Thoracic aorta (tissue), 2 donors: ENCODE measurements at regions not wholly inside any gene's neighbourhood (a gene's known extent, or its start where the extent isn't known, plus 50 kb on each side); places are given as distances from the start of the nearest gene placed in this dataset.

ENCODE experiments used
- ATAC-seq: fragments of 150-250 bp; one replicate; pipeline ENCODE4 v1.8.0; 2017; ENCODE audit warnings: low read depth; ENCODE audit not compliant: insufficient number of reproducible peaks, low FRiP score
- DNase-seq: peaks from one replicate; pipeline ENCODE4 v3.0.0-alpha.2; 2020; ENCODE audit warnings: low spot score
- H3K27ac ChIP-seq, 2 donors: fragments of 200-600 bp; sonication (generic); 1 replicate in 1 of 2; 2 replicates in 1 of 2; pipeline ENCODE4 v1.5.1; 2016; ENCODE audit warnings: mild to moderate bottlenecking in 2 of 2, moderate library complexity in 2 of 2
- H3K27me3 ChIP-seq: fragments of 200-600 bp; sonication (generic); replicated peaks from 2 replicates; pipeline ENCODE4 v1.6.0; 2016; ENCODE audit warnings: mild to moderate bottlenecking; ENCODE audit not compliant: insufficient read depth
- H3K36me3 ChIP-seq: fragments of 200-600 bp; sonication (generic); one replicate; pipeline ENCODE4 v1.5.1; 2016
- H3K4me1 ChIP-seq, 2 donors: fragments of 200-600 bp; sonication (generic); 1 replicate in 1 of 2; 2 replicates in 1 of 2; pipeline versions ENCODE4 v1.5.1 to v1.6.0; 2016; ENCODE audit warnings: low read depth in 2 of 2, mild to moderate bottlenecking in 1 of 2; ENCODE audit not compliant: control insufficient read depth in 1 of 2
- H3K4me3 ChIP-seq: fragments of 200-600 bp; sonication (generic); 2 replicates; pipeline ENCODE4 v1.5.1; 2016; ENCODE audit warnings: mild to moderate bottlenecking
- H3K9me3 ChIP-seq: fragments of 200-600 bp; sonication (generic); 2 replicates; pipeline ENCODE4 v1.5.1; 2016
- TF ChIP-seq, protein P1 (sequence below): fragments of 200-600 bp; sonication (generic); IDR thresholded peaks from one replicate; pipeline ENCODE4 v1.5.1; 2019; ENCODE audit warnings: antibody characterized with exemption

DNA sequence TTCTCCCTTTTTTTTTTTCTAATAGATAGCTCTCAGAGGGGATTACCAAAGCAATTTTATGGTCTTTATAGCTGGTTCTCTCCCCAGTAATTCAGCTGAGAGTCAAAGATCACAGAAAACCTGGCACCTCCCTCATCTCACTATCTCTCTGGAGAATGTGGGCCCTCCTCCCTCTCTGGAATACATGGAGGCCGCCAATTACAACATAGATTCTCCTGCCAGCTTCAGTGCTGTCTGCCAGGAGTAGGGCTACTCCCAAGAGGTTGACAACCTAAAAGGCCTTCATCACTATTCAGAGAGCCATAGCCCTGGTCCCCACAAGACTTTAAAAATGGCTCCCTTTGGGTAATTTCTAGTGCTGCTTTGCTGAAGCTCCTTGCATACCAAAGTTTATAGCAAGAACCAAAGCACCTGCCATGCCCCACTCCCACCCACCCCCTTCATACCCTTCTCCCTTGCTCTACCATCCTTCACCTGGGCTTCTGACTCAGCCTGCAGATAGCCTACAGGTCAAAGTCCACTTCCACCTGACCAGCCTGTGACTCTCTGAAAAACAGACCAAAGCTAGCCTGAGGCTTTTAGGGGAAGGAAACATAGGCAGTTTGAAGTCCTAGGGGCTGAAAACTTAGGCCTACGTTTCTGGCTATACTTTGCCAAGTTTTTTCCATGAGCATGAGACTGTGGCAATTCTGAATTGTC is 472.3 kb downstream of the TNS1 start:
- Histone ChIP-seq H3K4me3 (no peak overlapping the region), H3K27me3 (no peaks in the 10 kb centered on the region), H3K4me1 (peaks cover 4 to 8% of the 10 kb centered on the region in 2 donors), H3K9me3 (no peaks in the 10 kb centered on the region), H3K27ac (no peak overlapping the region), H3K36me3 (no peaks in the 10 kb centered on the region)
- TF ChIP-seq, protein P1, sequence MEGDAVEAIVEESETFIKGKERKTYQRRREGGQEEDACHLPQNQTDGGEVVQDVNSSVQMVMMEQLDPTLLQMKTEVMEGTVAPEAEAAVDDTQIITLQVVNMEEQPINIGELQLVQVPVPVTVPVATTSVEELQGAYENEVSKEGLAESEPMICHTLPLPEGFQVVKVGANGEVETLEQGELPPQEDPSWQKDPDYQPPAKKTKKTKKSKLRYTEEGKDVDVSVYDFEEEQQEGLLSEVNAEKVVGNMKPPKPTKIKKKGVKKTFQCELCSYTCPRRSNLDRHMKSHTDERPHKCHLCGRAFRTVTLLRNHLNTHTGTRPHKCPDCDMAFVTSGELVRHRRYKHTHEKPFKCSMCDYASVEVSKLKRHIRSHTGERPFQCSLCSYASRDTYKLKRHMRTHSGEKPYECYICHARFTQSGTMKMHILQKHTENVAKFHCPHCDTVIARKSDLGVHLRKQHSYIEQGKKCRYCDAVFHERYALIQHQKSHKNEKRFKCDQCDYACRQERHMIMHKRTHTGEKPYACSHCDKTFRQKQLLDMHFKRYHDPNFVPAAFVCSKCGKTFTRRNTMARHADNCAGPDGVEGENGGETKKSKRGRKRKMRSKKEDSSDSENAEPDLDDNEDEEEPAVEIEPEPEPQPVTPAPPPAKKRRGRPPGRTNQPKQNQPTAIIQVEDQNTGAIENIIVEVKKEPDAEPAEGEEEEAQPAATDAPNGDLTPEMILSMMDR: no peak
- no peak for DNase-seq
- no peak for ATAC-seq

DNA sequence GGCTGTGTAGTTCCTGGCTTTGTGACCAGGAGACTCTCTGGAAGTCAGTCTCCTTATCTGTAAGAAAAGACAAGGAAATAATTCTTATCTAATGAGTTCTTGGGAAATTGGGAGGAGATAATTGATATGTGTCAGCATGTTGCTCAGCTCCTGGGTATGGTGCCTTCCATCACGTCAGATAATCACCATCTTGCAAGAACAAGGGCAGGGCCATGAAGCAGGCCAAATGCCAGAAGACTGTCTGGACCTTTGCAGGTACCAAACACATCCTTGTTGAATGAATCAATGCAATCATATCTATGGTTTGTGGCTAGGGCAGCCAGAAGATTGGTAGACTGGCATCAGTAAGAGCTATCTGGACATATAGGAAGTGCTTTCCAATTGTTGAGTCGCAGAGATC is 473.5 kb downstream of the TNS1 start:
- ATAC-seq: no peak
- no peaks in the 10 kb centered on the region for H3K36me3 ChIP-seq
- peaks cover 4 to 8% of the 10 kb centered on the region in 2 donors for H3K4me1 ChIP-seq
- H3K27me3 ChIP-seq: no peaks in the 10 kb centered on the region
- DNase-seq: no peak
- TF ChIP-seq, protein P1: no peak
- H3K27ac ChIP-seq: no peak overlapping the region
- H3K9me3 ChIP-seq: no peaks in the 10 kb centered on the region
- H3K4me3 ChIP-seq: no peak overlapping the region

DNA sequence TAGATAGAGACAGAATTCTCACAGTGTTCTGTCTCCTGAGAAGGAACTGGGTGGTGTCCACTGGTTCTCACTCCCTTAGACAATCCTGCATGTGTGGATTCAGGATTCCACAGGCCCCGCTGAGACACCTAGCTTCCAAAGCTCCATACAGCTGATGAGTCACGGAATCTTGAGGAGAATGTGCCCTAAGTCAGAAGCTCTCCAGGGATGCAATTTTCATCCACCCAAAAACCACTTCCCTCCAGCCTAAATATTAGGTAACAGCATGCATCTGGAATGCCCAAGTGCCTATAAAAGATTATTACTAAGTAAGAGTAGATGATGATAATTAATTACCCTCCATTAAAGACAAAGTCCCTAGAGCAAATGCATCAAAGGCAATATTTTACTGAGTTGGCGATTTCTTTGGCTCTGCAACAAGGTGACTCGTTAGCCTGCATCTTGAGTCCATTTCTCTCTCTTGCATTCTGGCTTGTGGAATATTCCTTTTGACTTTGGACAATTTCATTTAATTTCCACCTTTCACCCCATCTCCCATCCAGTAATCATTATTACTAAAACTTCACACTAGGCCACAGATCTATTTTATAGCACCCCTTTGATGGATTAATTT is 475.1 kb downstream of the TNS1 start:
- no peak for ATAC-seq
- no peaks in the 10 kb centered on the region for H3K27me3 ChIP-seq

DNA sequence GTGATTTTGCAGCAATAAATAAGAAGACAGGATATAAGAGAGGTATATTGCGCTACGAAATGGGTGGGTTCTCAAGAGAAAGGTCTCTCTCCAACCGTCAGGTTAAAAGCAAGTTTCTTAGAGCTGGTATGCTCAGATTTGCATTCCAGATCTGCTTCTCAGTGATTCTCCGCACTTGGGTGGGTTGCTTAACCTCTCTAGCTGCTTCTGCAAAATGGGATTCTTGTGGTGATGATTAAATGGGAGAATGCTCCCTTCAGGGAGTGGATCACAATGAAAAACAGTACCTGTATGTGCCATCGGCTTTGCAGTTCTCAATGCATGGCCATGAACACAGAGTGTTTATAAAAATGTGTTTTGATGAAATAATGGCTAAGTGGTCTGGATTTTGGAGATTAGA is 477.7 kb downstream of the TNS1 start:
- Histone ChIP-seq H3K4me3 (no peak overlapping the region), H3K9me3 (no peaks in the 10 kb centered on the region), H3K36me3 (no peaks in the 10 kb centered on the region), H3K27ac (no peak overlapping the region), H3K27me3 (no peaks in the 10 kb centered on the region), H3K4me1 (peaks cover 8 to 12% of the 10 kb centered on the region in 2 donors)
- TF ChIP-seq, protein P1: no peak
- DNase-seq (no peak), ATAC-seq (no peak)

More for the DNA sequence above, 475.1 kb downstream of the TNS1 start:
- Histone ChIP-seq H3K9me3 (no peaks in the 10 kb centered on the region), H3K27ac (no peak overlapping the region), H3K4me1 (peaks cover 4 to 8% of the 10 kb centered on the region in 2 donors), H3K36me3 (no peaks in the 10 kb centered on the region), H3K4me3 (no peak overlapping the region)
- TF ChIP-seq, protein P1: no peak
- no peak for DNase-seq

DNA sequence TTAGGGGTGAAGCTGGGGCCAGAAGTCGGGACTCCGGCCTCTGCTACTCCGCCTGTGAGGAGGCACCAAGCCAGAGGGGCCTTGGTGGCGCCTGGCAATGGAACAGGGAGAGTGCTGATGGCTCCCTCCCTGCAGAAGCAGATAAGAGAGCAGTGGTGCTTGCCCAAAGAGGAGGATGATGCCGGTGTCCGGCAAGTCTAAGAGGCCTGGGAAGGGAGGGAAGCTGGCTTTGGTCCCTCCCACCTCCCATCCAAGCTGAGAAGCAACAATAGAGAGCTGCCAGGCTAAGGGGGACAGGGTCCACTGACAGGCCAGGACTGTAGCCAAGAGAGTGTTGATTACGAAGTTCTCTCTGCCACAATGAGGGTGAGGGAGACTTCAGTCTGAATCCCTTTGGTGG is 479.5 kb downstream of the TNS1 start:
- TF ChIP-seq, protein P1: no peak
- H3K4me1 ChIP-seq: peaks cover 10% of the 10 kb centered on the region in 2 donors
- H3K27me3 ChIP-seq: no peaks in the 10 kb centered on the region
- ATAC-seq (no peak), DNase-seq (no peak)
- no peaks in the 10 kb centered on the region for H3K9me3 ChIP-seq
- no peak overlapping the region for H3K4me3 ChIP-seq
- no peaks in the 10 kb centered on the region for H3K36me3 ChIP-seq
- no peak overlapping the region for H3K27ac ChIP-seq
